Astrocyte (in vitro differentiated cells and primary cell): ENCODE measurements at regions not wholly inside any gene's neighbourhood (a gene's known extent, or its start where the extent isn't known, plus 50 kb on each side); places are given as distances from the start of the nearest gene placed in this dataset.

Experiments used
- DNase-seq: peaks from one replicate; pipeline ENCODE4 v3.0.0-alpha.2; 2010; ENCODE audit warnings: low read depth
- FAIRE-seq: peaks from 2 replicates; lab custom pipeline; 2011; peaks lifted over from hg19 to GRCh38; lab: Jason Lieb, UNC
- H2AFZ ChIP-seq: 2 replicates; pipeline ENCODE4 v1.6.0; 2012; ENCODE audit warnings: low read depth, low read length, inconsistent platforms
- H3K27ac ChIP-seq: 2 replicates; pipeline ENCODE4 v1.5.1; 2011; ENCODE audit warnings: low read depth, low read length, inconsistent platforms
- H3K27me3 ChIP-seq: 2 replicates; pipeline ENCODE4 v1.6.0; 2011; ENCODE audit warnings: low read length, inconsistent platforms; ENCODE audit not compliant: insufficient read depth
- H3K36me3 ChIP-seq: 2 replicates; pipeline ENCODE4 v1.5.1; 2011; ENCODE audit warnings: low read length, inconsistent platforms; ENCODE audit not compliant: insufficient read depth
- H3K4me1 ChIP-seq: 2 replicates; pipeline ENCODE4 v1.5.1; 2011; ENCODE audit warnings: low read length, inconsistent platforms; ENCODE audit not compliant: insufficient read depth
- H3K4me2 ChIP-seq: 2 replicates; pipeline ENCODE4 v1.6.0; 2012; ENCODE audit warnings: low read length, inconsistent platforms
- H3K4me3 ChIP-seq: 2 replicates; pipeline ENCODE4 v1.5.1; 2011; ENCODE audit warnings: low read depth, mild to moderate bottlenecking, low read length, inconsistent platforms; ENCODE audit not compliant: insufficient read depth
- H3K79me2 ChIP-seq: 2 replicates; pipeline ENCODE4 v1.6.0; 2012; ENCODE audit warnings: mild to moderate bottlenecking, low read length, inconsistent platforms; ENCODE audit not compliant: insufficient read depth
- H3K9ac ChIP-seq: 2 replicates; pipeline ENCODE4 v1.6.0; 2012; ENCODE audit warnings: mild to moderate bottlenecking, low read length, inconsistent platforms
- H3K9me3 ChIP-seq: 2 replicates; pipeline ENCODE4 v1.5.1; 2012; ENCODE audit warnings: low read depth, mild to moderate bottlenecking, low read length, inconsistent platforms; ENCODE audit not compliant: insufficient read depth
- H4K20me1 ChIP-seq: 2 replicates; pipeline ENCODE4 v1.6.0; 2012; ENCODE audit warnings: low read length, inconsistent platforms; ENCODE audit not compliant: insufficient read depth
- H3K27ac Mint-ChIP-seq: one replicate; pipeline ENCODE4 v1.8.0; 2021; ENCODE audit warnings: mild to moderate bottlenecking, mixed read lengths; ENCODE audit not compliant: unreplicated experiment
- H3K27me3 Mint-ChIP-seq: one replicate; pipeline ENCODE4 v1.8.0; 2021; ENCODE audit warnings: low read depth, mixed read lengths; ENCODE audit not compliant: unreplicated experiment
- H3K36me3 Mint-ChIP-seq: one replicate; pipeline ENCODE4 v1.8.0; 2021; ENCODE audit warnings: low read depth, mixed read lengths; ENCODE audit not compliant: unreplicated experiment
- H3K4me1 Mint-ChIP-seq: one replicate; pipeline ENCODE4 v1.8.0; 2021; ENCODE audit warnings: low read depth, mixed read lengths; ENCODE audit not compliant: unreplicated experiment
- H3K4me3 Mint-ChIP-seq: one replicate; pipeline ENCODE4 v1.8.0; 2021; ENCODE audit warnings: mild to moderate bottlenecking, moderate library complexity, mixed read lengths; ENCODE audit not compliant: unreplicated experiment
- H3K9me3 Mint-ChIP-seq: one replicate; pipeline ENCODE4 v1.8.0; 2021; ENCODE audit warnings: mild to moderate bottlenecking, mixed read lengths; ENCODE audit not compliant: unreplicated experiment
- EZH2 ChIP-seq: IDR thresholded peaks from 2 replicates; pipeline ENCODE4 v1.6.1; 2012; ENCODE audit warnings: mild to moderate bottlenecking, low read length, inconsistent platforms; ENCODE audit not compliant: insufficient read depth
- TF ChIP-seq, protein P1 (sequence below): IDR thresholded peaks from 2 replicates; pipeline ENCODE4 v1.5.1; 2011; ENCODE audit warnings: low read depth, mild to moderate bottlenecking, inconsistent platforms, low read length, moderate library complexity; ENCODE audit not compliant: insufficient read depth

GRCh38 chr3:22621205-22621809 is 581.8 kb upstream of the UBE2E2 start:
- TF ChIP-seq EZH2 = no peak
- TF ChIP-seq, protein P1, sequence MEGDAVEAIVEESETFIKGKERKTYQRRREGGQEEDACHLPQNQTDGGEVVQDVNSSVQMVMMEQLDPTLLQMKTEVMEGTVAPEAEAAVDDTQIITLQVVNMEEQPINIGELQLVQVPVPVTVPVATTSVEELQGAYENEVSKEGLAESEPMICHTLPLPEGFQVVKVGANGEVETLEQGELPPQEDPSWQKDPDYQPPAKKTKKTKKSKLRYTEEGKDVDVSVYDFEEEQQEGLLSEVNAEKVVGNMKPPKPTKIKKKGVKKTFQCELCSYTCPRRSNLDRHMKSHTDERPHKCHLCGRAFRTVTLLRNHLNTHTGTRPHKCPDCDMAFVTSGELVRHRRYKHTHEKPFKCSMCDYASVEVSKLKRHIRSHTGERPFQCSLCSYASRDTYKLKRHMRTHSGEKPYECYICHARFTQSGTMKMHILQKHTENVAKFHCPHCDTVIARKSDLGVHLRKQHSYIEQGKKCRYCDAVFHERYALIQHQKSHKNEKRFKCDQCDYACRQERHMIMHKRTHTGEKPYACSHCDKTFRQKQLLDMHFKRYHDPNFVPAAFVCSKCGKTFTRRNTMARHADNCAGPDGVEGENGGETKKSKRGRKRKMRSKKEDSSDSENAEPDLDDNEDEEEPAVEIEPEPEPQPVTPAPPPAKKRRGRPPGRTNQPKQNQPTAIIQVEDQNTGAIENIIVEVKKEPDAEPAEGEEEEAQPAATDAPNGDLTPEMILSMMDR = no peak
- FAIRE-seq = no peak

GRCh38 chr3:22627993-22628499 is 575.1 kb upstream of the UBE2E2 start:
- no peak overlapping the region for H3K27ac ChIP-seq
- H3K9me3 ChIP-seq = no peaks in the 10 kb centered on the region
- peaks cover 9% of the 10 kb centered on the region for H3K27me3 Mint-ChIP-seq
- no peaks in the 10 kb centered on the region for H4K20me1 ChIP-seq
- no peaks in the 10 kb centered on the region for H3K27me3 ChIP-seq
- no peak overlapping the region for H3K4me3 ChIP-seq
- no peaks in the 10 kb centered on the region for H3K79me2 ChIP-seq
- no peaks in the 10 kb centered on the region for H3K4me1 ChIP-seq
- no peaks in the 10 kb centered on the region for H3K4me1 Mint-ChIP-seq
- FAIRE-seq = no peak
- no peak overlapping the region for H3K4me3 Mint-ChIP-seq
- peaks cover 2% of the 10 kb centered on the region for H3K9me3 Mint-ChIP-seq
- no peak overlapping the region for H2AFZ ChIP-seq
- DNase-seq = no peak
- H3K9ac ChIP-seq = no peak overlapping the region
- H3K27ac Mint-ChIP-seq = no peak overlapping the region
- no peaks in the 10 kb centered on the region for H3K36me3 Mint-ChIP-seq
- TF ChIP-seq, protein P1 = no peak
- no peak for TF ChIP-seq EZH2
- no peak overlapping the region for H3K4me2 ChIP-seq
- H3K36me3 ChIP-seq = no peaks in the 10 kb centered on the region

More at GRCh38 chr3:22621205-22621809, 581.8 kb upstream of the UBE2E2 start:
- Histone ChIP-seq H3K4me2 (no peak overlapping the region), H3K9me3 (no peaks in the 10 kb centered on the region), H3K27me3 (no peaks in the 10 kb centered on the region), H3K36me3 (no peaks in the 10 kb centered on the region), H4K20me1 (no peaks in the 10 kb centered on the region), H3K4me1 (no peaks in the 10 kb centered on the region), H3K27ac (no peak overlapping the region), H3K4me3 (no peak overlapping the region), H3K9ac (no peak overlapping the region), H3K79me2 (no peaks in the 10 kb centered on the region), H2AFZ (no peak overlapping the region)
- Mint-ChIP-seq H3K4me3 (no peak overlapping the region), H3K36me3 (no peaks in the 10 kb centered on the region), H3K27ac (no peak overlapping the region), H3K9me3 (no peaks in the 10 kb centered on the region), H3K27me3 (peaks cover 6% of the 10 kb centered on the region), H3K4me1 (no peaks in the 10 kb centered on the region)
- DNase-seq = no peak

GRCh38 chr3:22632536-22632935 is 570.6 kb upstream of the UBE2E2 start:
- H4K20me1 ChIP-seq = no peaks in the 10 kb centered on the region
- H3K9me3 Mint-ChIP-seq = no peaks in the 10 kb centered on the region
- H3K4me1 ChIP-seq = no peaks in the 10 kb centered on the region
- no peaks in the 10 kb centered on the region for H3K79me2 ChIP-seq
- H3K4me1 Mint-ChIP-seq = no peaks in the 10 kb centered on the region
- FAIRE-seq (no peak), DNase-seq (no peak)
- no peak overlapping the region for H3K4me3 Mint-ChIP-seq
- no peaks in the 10 kb centered on the region for H3K36me3 ChIP-seq
- no peaks in the 10 kb centered on the region for H3K36me3 Mint-ChIP-seq
- H3K4me2 ChIP-seq = no peak overlapping the region
- no peaks in the 10 kb centered on the region for H3K9me3 ChIP-seq
- no peak overlapping the region for H2AFZ ChIP-seq
- H3K27ac ChIP-seq = no peak overlapping the region
- H3K4me3 ChIP-seq = no peak overlapping the region
- no peak overlapping the region for H3K27ac Mint-ChIP-seq
- H3K27me3 ChIP-seq = no peaks in the 10 kb centered on the region
- no peak overlapping the region for H3K9ac ChIP-seq
- TF ChIP-seq EZH2 = no peak
- TF ChIP-seq, protein P1 = no peak
- no peaks in the 10 kb centered on the region for H3K27me3 Mint-ChIP-seq
